ENCODE measurements at regions not wholly inside any gene's neighbourhood (a gene's known extent, or its start where the extent isn't known, plus 50 kb on each side); places are given as distances from the start of the nearest gene placed in this dataset.

GRCh38 chr4:30538794-30539193 lies 181.4 kb upstream of the PCDH7 start:
- TF ChIP-seq CTCF (IDR thresholded peaks at IDR 0.05) (no peak), POLR2A (IDR thresholded peaks at IDR 0.05) (no peak), EP300 (IDR thresholded peaks at IDR 0.05) (no peak)
